GM19372 (cell line): ENCODE measurements at regions not wholly inside any gene's neighbourhood (a gene's known extent, or its start where the extent isn't known, plus 50 kb on each side); places are given as distances from the start of the nearest gene placed in this dataset.

Source experiments
- ATAC-seq: cut with Tn5 transposase; IDR thresholded peaks from one replicate; pipeline ENCODE4 v1.9.1; 2021; ENCODE audit warnings: mild to moderate bottlenecking, low read depth, moderate library complexity; ENCODE audit not compliant: unreplicated experiment

DNA sequence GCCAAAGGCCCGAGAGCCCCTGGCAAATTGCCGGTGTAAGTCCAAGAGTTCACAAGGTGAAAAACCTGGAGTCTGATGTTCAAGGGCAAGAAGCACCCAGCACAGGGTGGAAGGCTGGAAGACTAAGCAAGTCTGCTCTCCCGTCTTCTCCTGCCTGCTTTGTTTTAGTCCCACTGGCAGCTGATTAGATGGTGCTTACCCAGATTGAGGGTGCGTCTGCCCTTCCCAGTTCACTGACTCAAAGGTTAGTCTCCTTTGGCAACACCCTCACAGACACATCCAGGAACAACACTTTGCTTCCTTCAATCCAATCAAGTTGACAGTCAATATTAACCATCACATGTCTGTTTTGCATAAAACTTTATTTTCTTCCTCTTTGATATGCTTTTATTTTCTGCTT, 157.4 kb downstream of the HS3ST1 start:
- no peak for ATAC-seq

DNA sequence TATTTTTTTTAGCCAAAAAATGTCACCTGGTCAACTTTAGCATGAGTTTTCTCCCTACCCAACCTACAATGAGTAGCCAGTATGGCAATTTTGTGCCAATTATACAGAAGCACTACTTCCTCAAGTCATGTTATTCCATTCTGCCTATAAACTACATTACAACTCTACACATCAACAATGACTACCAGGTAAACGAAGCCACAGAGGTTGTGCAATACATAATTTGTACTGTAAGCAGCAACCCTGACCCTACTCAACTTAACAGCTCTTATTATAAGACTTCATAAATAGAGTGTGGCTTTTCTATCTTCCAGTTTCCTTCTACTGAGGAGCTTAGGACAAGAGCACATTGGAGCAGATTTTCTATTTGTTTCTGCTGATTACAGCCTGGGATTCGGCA, 160.5 kb downstream of the HS3ST1 start:
- ATAC-seq, result no peak

- ATAC-seq, result no peak
These were observed 163.9 kb downstream of the HS3ST1 start for GRCh38 chr4:11264841-11265240.

DNA sequence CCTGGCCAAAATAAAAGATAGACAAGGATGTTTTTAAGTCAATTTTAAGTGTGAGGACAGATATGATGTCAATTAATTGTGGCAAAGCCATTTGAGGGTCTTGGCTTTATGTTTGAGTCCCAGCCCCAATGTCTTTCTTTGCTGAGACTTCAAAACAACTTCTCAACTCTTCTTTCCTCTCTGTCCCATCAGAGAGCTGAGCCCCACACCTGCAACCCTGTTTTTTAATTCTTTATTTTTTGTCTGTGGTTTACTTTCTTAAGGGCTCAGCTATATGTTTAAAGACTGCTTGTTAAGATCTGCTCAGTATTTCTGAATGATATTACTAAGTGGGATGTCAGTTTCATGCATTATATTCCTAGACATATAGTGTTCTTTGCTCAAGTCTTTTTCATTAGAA, 164.3 kb downstream of the HS3ST1 start:
- no peak for ATAC-seq

- ATAC-seq, result no peak
These were observed 165.5 kb downstream of the HS3ST1 start for GRCh38 chr4:11263208-11263607.

DNA sequence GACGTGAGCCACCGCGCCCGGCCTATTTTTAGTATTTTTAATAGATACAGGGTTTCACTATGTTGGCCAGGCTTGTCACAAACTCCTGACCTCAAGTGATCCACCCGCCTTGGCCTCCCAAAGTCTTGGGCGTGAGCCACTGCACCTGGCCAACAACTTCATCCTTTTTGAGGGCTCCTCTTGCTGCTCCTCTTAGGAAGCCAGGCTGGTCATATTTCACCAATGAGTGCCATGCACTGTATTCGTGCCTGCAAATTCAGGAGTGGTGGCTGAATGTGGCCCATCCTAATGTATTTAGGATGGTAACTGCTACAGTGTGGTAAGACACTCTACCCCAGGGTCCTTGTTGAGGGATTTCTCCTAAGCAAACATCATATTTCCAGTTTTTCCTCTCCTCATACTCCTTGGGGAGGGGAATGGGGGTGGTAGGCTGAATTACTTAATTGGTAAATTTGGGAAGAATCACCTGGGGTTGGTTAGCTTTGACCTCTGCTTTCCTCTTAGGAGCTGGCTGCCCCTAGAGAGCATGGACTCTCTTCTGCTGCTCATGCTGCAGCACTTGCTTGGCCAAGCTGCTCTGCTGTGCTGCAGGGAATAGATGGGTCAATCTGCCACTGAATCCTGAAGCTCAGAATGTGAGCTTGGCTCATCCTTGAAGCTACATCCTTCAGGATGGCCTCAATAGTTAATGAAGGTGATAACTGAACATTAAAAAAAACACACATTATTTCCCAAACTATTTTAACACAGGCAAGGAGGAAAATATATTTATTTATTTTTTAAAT, 167.4 kb downstream of the HS3ST1 start:
- ATAC-seq, result no peak

- ATAC-seq, result no peak
These were observed 168.9 kb downstream of the HS3ST1 start for GRCh38 chr4:11259837-11260236.

DNA sequence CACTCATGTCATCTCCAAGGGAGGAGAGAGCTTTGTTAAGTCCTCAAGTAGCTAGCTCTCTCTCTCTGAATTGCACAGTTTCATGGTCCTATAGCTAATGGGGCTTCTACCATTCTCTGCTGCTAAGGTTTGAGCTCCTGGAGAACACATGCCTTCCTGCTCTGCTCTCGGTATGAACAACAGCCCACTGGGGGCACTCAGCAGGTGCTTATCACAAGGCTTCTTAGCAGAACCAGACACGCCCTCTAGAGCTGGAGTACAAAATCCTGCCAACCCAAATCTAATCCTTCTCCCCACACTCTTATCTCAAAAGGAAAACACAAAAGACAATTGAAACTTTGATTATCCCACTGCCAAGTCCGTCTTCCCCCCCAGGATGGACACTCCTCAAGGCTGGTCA, 176.5 kb downstream of the HS3ST1 start:
- ATAC-seq, result no peak

- ATAC-seq, result no peak
These were observed 178.2 kb downstream of the HS3ST1 start for GRCh38 chr4:11250510-11250909.

- no peak for ATAC-seq
These were observed 196.7 kb downstream of the HS3ST1 start for GRCh38 chr4:11232015-11232414.

DNA sequence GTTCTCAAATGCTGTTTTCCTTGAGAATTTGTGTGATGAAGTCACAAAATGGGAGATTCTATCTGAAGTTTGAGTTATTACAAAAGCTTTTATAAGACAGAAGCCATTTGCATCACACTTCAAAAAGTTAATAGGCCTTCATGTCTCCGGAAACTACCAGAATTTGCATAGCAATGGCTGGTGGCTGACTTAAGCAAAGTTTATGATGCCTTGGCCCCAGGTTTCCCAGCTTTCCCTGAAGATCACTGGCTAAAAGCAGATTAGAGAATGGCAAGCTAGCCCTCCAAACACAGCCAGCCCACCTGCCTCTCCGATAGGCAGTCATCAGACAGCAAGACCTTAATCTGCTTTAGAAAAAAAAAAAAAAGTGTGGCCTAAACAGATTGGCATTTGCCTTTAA, 197.8 kb downstream of the HS3ST1 start:
- ATAC-seq, result no peak

- no peak for ATAC-seq
These were observed 200.2 kb downstream of the HS3ST1 start for GRCh38 chr4:11228530-11228929.

DNA sequence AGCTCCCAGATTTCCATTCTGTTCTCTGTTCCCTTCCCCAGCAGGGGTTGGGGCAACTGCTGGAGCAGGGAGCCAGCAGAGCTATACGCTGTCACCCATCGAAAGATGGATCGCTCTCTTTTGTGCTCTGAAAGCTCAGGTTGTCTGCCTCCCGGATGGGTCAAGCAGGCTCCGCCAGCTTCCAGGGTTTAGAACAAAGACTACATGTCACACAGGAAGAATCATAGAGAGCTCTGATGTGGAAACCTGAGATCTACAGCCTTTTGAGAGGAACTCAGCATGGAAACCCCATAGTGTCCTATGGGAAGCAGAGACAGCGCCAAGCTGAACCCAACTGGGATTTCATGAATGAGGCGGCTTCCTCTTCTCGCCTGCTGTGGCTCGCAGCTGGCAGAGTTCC, 205.4 kb downstream of the HS3ST1 start:
- ATAC-seq, result no peak

GRCh38 chr4:11218692-11219091, 210.0 kb downstream of the HS3ST1 start:
- ATAC-seq, result no peak

GRCh38 chr4:11216520-11216919, 212.2 kb downstream of the HS3ST1 start:
- no peak for ATAC-seq

DNA sequence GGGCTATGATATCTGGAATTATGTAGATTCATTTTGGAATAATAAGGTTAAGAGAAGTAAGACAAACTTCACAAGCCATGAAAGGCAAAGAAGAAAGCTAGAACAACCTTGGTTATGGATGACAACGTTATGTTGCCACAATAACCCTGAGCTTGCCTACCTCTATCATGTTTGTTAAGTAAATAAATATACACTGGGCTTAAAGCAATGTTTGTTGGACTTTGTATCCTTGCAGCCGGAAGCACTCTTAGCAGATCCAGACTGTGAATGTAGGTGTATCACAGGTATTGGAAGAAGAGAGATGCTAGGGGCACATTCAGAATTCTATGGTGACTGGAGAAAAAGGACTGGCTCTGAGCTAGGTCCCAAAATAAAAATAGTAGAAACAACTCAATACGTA, 214.4 kb downstream of the HS3ST1 start:
- no peak for ATAC-seq

GRCh38 chr4:11209826-11210225, 218.9 kb downstream of the HS3ST1 start:
- ATAC-seq, result no peak

- ATAC-seq, result no peak
These were observed 227.4 kb downstream of the HS3ST1 start for GRCh38 chr4:11201256-11201655.

- ATAC-seq, result no peak
These were observed 230.0 kb downstream of the HS3ST1 start for GRCh38 chr4:11198516-11199305.

DNA sequence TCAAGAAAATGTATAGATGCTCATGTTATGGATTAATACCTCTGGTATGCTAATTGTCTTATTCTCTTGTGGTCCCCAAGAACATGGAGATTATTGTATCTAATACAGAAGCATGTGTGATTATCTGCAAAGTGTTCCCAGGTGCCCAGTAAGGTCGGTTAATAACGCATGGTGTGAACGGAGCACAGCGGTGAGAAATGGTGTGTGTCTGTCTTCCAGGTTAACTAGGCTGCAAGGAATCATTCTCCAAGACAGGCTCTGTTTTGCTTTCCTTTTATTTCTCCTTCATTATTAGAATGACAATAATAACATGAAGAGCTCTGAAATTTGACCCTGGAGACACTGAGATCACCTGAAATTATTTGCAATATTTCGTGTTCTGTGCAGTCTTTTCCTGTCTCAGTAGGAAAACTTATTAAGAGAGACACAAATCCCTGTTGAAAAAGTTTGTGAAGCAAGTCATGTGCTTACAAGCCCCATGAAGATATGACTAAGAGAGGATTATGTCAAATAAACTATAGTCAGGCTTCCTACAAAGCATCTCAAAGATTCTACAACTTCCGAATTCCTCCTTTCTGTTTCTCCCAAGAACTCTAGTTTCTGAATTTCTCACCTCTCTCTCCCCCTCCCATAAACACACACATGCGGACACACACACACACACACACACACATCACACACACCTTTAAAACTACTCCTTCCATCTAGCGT, 230.9 kb downstream of the HS3ST1 start:
- no peak for ATAC-seq

DNA sequence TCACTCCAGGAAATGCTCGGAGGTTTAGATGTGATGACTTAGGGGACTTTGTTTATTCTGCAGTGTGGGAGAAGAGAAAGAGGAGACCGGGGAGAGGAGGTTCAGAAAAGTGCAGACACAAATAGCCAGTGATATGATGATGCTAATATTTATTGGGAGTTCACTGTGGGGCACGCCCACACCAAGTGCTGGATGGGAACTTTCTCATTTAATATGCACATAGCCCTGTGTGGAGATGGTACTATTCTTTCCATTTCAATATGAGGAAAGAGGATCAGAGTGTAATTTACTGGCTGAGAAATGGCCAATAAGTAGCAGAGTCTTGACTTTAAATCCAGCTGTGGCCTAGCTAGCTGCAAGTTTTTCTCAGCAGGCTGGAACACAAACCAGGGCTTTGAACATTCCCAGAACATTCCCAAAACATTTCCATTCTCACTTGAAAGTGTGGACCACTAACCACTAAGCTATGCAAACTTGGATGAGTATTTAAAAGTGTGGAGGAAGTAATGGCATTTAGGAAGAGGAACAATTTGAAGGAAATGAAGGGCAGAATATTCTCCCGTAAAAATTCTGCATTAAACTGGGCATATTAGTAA, 231.7 kb downstream of the HS3ST1 start:
- no peak for ATAC-seq
